HCT116 (cell line): ENCODE measurements at regions not wholly inside any gene's neighbourhood (a gene's known extent, or its start where the extent isn't known, plus 50 kb on each side); places are given as distances from the start of the nearest gene placed in this dataset.

Experiments used
- ATAC-seq: fragments of 200-7000 bp; cut with Tn5 transposase; 2 replicates; pipeline ENCODE4 v1.9.1; 2020; ENCODE audit warnings: mild to moderate bottlenecking, moderate library complexity
- BruUV-seq: library from RNA; stranded (reverse); fragments of 400-500 nt; replicated peaks from 2 replicates; lab custom pipeline; 2021; lab: Mats Ljungman, UMichigan
- CTCF ChIA-PET: fragments of 300-600 bp; sonication (Branson Sonifier 250); formaldehyde crosslinking; loops from one replicate; lab custom pipeline; 2021; ENCODE audit warnings: antibody characterized with exemption; lab: Charles Lee
- POLR2A ChIA-PET: fragments of 300-600, 350-600 bp; sonication (Branson Sonifier 250); formaldehyde crosslinking; loops from one replicate; lab custom pipeline; 2021; ENCODE audit warnings: antibody characterized with exemption; lab: Charles Lee
- RAD21 ChIA-PET, 2 experiments: fragments of 300-600 bp; sonication (Branson Sonifier 250); formaldehyde crosslinking; loops; one replicate each; lab custom pipeline; 2023; ENCODE audit warnings: low total read pairs in 2 of 2; ENCODE audit not compliant: uncharacterized antibody in 2 of 2, unreplicated experiment in 2 of 2, low non-redundant PET in 1 of 2; lab: Charles Lee
- DNase-seq: peaks from one replicate; pipeline ENCODE4 v3.0.0-alpha.2; 2010; ENCODE audit warnings: low read depth, low spot score
- H2AFZ ChIP-seq: fragments of 200-600 bp; shearing (Covaris generic), sonication (generic); 2 replicates; pipeline ENCODE4 v1.6.1; 2017; ENCODE audit warnings: low read depth, mixed run types, mixed read lengths, antibody characterized with exemption, low read length; ENCODE audit not compliant: poor library complexity, severe bottlenecking
- H3K27ac ChIP-seq: 2 replicates; pipeline ENCODE4 v1.5.1; 2012; ENCODE audit warnings: low read depth, low read length
- H3K27me3 ChIP-seq: fragments of 200-600 bp; sonication (generic); 2 replicates; pipeline ENCODE4 v1.6.1; 2016; ENCODE audit warnings: mixed run types, low read length, mixed read lengths; ENCODE audit not compliant: insufficient read depth
- H3K36me3 ChIP-seq, 2 experiments: fragments of 200-500 bp in 1 of 2; fragments of 200-600 bp in 1 of 2; sonication (Bioruptor generic) in 1 of 2; sonication (generic) in 1 of 2; 2 replicates each; pipeline versions ENCODE4 v1.5.1 to v1.6.1; 2014 to 2016; ENCODE audit warnings: low read length in 2 of 2, inconsistent platforms in 1 of 2, mixed read lengths in 1 of 2, mixed run types in 1 of 2; ENCODE audit not compliant: insufficient read depth in 2 of 2, control insufficient read depth in 1 of 2
- H3K4me1 ChIP-seq, 2 experiments: fragments of 200-600 bp in 1 of 2; sonication (generic) in 1 of 2; 2 replicates each; pipeline versions ENCODE4 v1.5.1 to v1.6.1; 2012 to 2017; ENCODE audit warnings: low read length in 2 of 2, inconsistent platforms in 1 of 2, mild to moderate bottlenecking in 1 of 2, mixed read lengths in 1 of 2, mixed run types in 1 of 2, moderate library complexity in 1 of 2; ENCODE audit not compliant: insufficient read depth in 2 of 2, control insufficient read depth in 1 of 2
- H3K4me2 ChIP-seq: fragments of 200-600 bp; sonication (generic); 2 replicates; pipeline ENCODE4 v1.6.1; 2017; ENCODE audit warnings: mixed run types, low read length, mixed read lengths
- H3K4me3 ChIP-seq, 2 experiments: fragments of 200-600 bp in 1 of 2; sonication (generic) in 1 of 2; replicated peaks in 1 of 2; 2 replicates each; pipeline ENCODE4 v1.5.1; 2011 to 2016; ENCODE audit warnings: low read length in 2 of 2, control low read depth in 1 of 2, low read depth in 1 of 2, mild to moderate bottlenecking in 1 of 2, mixed read lengths in 1 of 2, mixed run types in 1 of 2
- H3K79me2 ChIP-seq: fragments of 200-600 bp; sonication (generic); 2 replicates; pipeline ENCODE4 v1.6.1; 2017; ENCODE audit warnings: mild to moderate bottlenecking, mixed run types, low read length, moderate library complexity, mixed read lengths; ENCODE audit not compliant: insufficient read depth
- H3K9ac ChIP-seq: fragments of 200-600 bp; sonication (generic); 2 replicates; pipeline ENCODE4 v1.6.1; 2016; ENCODE audit warnings: low read length, mixed read lengths
- H3K9me2 ChIP-seq: fragments of 200-600 bp; sonication (generic), shearing (Covaris generic); 2 replicates; pipeline ENCODE4 v1.6.1; 2017; ENCODE audit warnings: mixed run types, mild to moderate bottlenecking, moderate library complexity; ENCODE audit not compliant: insufficient read depth
- H3K9me3 ChIP-seq, 2 experiments: fragments of 200-500 bp in 1 of 2; fragments of 200-600 bp in 1 of 2; sonication (Bioruptor generic) in 1 of 2; sonication (generic) in 1 of 2; 2 replicates each; pipeline ENCODE4 v1.6.1; 2014 to 2017; ENCODE audit warnings: low read length in 2 of 2, mixed read lengths in 2 of 2, inconsistent platforms in 1 of 2, low read depth in 1 of 2, mild to moderate bottlenecking in 1 of 2, mixed run types in 1 of 2, moderate library complexity in 1 of 2; ENCODE audit not compliant: control insufficient read depth in 1 of 2, insufficient read depth in 1 of 2
- H4K20me1 ChIP-seq: fragments of 200-600 bp; sonication (generic), shearing (Covaris generic); 2 replicates; pipeline ENCODE4 v1.6.1; 2017; ENCODE audit warnings: mixed run types, mild to moderate bottlenecking, moderate library complexity; ENCODE audit not compliant: insufficient read depth
- CBX3 ChIP-seq: IDR thresholded peaks from 2 replicates; pipeline ENCODE4 v1.6.1; 2012; ENCODE audit warnings: low read depth
- CEBPB ChIP-seq: IDR thresholded peaks from 2 replicates; pipeline ENCODE4 v1.6.1; 2012; ENCODE audit warnings: low read depth
- EZH2phosphoT487 ChIP-seq: fragments of 200-600 bp; IDR thresholded peaks from 2 replicates; pipeline ENCODE4 v1.6.1; 2018; ENCODE audit warnings: antibody characterized with exemption, borderline replicate concordance
- FOSL1 ChIP-seq: IDR thresholded peaks from 2 replicates; pipeline ENCODE4 v1.6.1; 2012; ENCODE audit warnings: low read depth
- JUND ChIP-seq: IDR thresholded peaks from 2 replicates; pipeline ENCODE4 v1.6.1; 2012
- POLR2A ChIP-seq: IDR thresholded peaks from 2 replicates; pipeline ENCODE4 v1.7.0; 2011; ENCODE audit warnings: borderline replicate concordance; ENCODE audit not compliant: insufficient read depth, insufficient read length; ENCODE audit errors: extremely low read depth
- RAD21 ChIP-seq: IDR thresholded peaks from 2 replicates; pipeline ENCODE4 v1.6.1; 2012; ENCODE audit warnings: low read depth, mild to moderate bottlenecking
- REST ChIP-seq: IDR thresholded peaks from 2 replicates; pipeline ENCODE4 v1.6.1; 2012; ENCODE audit warnings: low read depth
- SIN3A ChIP-seq: IDR thresholded peaks from 2 replicates; pipeline ENCODE4 v1.6.1; 2012; ENCODE audit warnings: low read depth
- SP1 ChIP-seq: IDR thresholded peaks from 2 replicates; pipeline ENCODE4 v1.6.1; 2012; ENCODE audit warnings: low read depth
- SRF ChIP-seq: IDR thresholded peaks from 2 replicates; pipeline ENCODE4 v1.6.1; 2012; ENCODE audit warnings: low read depth
- YY1 ChIP-seq: IDR thresholded peaks from 2 replicates; pipeline ENCODE4 v1.6.1; 2011; ENCODE audit warnings: low read length, low read depth, moderate library complexity, mild to moderate bottlenecking; ENCODE audit not compliant: insufficient replicate concordance; ENCODE audit errors: extremely low read depth
- ZBTB33 ChIP-seq: IDR thresholded peaks from 2 replicates; pipeline ENCODE4 v1.6.1; 2011; ENCODE audit warnings: mild to moderate bottlenecking, low read length, moderate library complexity; ENCODE audit not compliant: insufficient replicate concordance; ENCODE audit errors: extremely low read depth
- ZFX ChIP-seq: fragments of 450-650 bp; IDR thresholded peaks from 2 replicates; pipeline ENCODE4 v1.6.1; 2017
- ZNF274 ChIP-seq: fragments of 200-500 bp; sonication (Bioruptor generic); IDR thresholded peaks from 2 replicates; pipeline ENCODE4 v1.6.1; 2014; ENCODE audit warnings: mild to moderate bottlenecking, low read depth, low read length, inconsistent platforms
- intact Hi-C: fragments of 100-400 bp; cut with micrococcal nuclease; formaldehyde crosslinking; loops from 2 replicates; pipeline ENCODE4 v1.10.0; 2022

GRCh38 chr22:27389727-27390075 is 411.9 kb downstream of the MN1 start:
- no peak overlapping the region for H2AFZ ChIP-seq
- H3K27me3 ChIP-seq = peaks cover 43% of the 10 kb centered on the region
- ATAC-seq (no peak), DNase-seq (no peak)
- BruUV-seq = no TSS peak
- ChIA-PET CTCF (no interaction called here), RAD21 (no interaction called here), POLR2A (interaction anchor here (1.3 kb wide), 1 partner anchor 10 kb away, joined by 3 read pairs; no protein-coding TSS in a partner anchor)
- H3K9ac ChIP-seq = no peak overlapping the region
- no peak overlapping the region for H3K4me3 ChIP-seq
- H3K27ac ChIP-seq = no peak overlapping the region
- no peaks in the 10 kb centered on the region for H3K9me2 ChIP-seq
- no peaks in the 10 kb centered on the region for H4K20me1 ChIP-seq
- TF ChIP-seq JUND = no peak
- no peak for TF ChIP-seq YY1
- no peak for TF ChIP-seq POLR2A
- no peak for TF ChIP-seq REST
- no peak for TF ChIP-seq SIN3A
- H3K4me1 ChIP-seq = no peaks in the 10 kb centered on the region
- H3K79me2 ChIP-seq = no peaks in the 10 kb centered on the region
- H3K9me3 ChIP-seq = no peaks in the 10 kb centered on the region
- H3K36me3 ChIP-seq = no peaks in the 10 kb centered on the region
- intact Hi-C loops = no loop called here
- H3K4me2 ChIP-seq = no peak overlapping the region

GRCh38 chr22:27391092-27391770 is 410.3 kb downstream of the MN1 start:
- Histone ChIP-seq H3K27ac (no peak overlapping the region), H3K4me2 (no peak overlapping the region), H3K79me2 (no peaks in the 10 kb centered on the region), H3K9me3 (no peaks in the 10 kb centered on the region), H3K4me3 (no peak overlapping the region), H3K9ac (no peak overlapping the region), H3K27me3 (peaks cover 32% of the 10 kb centered on the region), H3K4me1 (no peaks in the 10 kb centered on the region), H3K9me2 (no peaks in the 10 kb centered on the region), H3K36me3 (no peaks in the 10 kb centered on the region), H2AFZ (no peak overlapping the region), H4K20me1 (no peaks in the 10 kb centered on the region)
- DNase-seq (no peak), ATAC-seq (no peak)
- intact Hi-C loops = no loop called here
- no TSS peak for BruUV-seq
- CTCF ChIA-PET = no interaction called here
- POLR2A ChIA-PET = no interaction called here
- RAD21 ChIA-PET = no interaction called here
- TF ChIP-seq ZNF274 = no peak
- TF ChIP-seq RAD21 = no peak
- TF ChIP-seq EZH2phosphoT487 = no peak
- TF ChIP-seq ZBTB33 = no peak
- no peak for TF ChIP-seq SP1
- TF ChIP-seq SIN3A = no peak
- no peak for TF ChIP-seq CEBPB
- no peak for TF ChIP-seq FOSL1
- no peak for TF ChIP-seq SRF
- no peak for TF ChIP-seq ZFX
- TF ChIP-seq POLR2A = no peak
- TF ChIP-seq YY1 = no peak
- TF ChIP-seq CBX3 = no peak
